ENCODE measurements at regions not wholly inside any gene's neighbourhood (a gene's known extent, or its start where the extent isn't known, plus 50 kb on each side); places are given as distances from the start of the nearest gene placed in this dataset.
"Not testable (repeated sequence)": the region's sequence is repeated elsewhere in the genome, so short reads cannot be mapped to it uniquely, and the experiment has no call there.

DNA sequence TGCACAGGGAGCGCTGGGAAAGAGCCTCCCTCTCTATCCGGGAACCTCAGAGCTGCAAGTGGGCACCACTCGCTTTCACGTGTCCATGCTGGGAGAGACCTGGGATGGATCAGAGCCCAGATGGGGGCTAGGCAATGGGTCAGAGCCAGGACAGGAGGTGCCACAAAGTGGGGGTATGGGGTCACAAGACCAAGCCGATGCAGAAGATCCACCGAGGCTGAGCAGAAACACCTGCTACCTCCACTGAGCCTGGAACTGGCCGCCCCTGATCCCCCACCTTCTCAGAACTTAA, 180.9 kb upstream of the SFSWAP start:
- DNase-seq, result no peak

DNA sequence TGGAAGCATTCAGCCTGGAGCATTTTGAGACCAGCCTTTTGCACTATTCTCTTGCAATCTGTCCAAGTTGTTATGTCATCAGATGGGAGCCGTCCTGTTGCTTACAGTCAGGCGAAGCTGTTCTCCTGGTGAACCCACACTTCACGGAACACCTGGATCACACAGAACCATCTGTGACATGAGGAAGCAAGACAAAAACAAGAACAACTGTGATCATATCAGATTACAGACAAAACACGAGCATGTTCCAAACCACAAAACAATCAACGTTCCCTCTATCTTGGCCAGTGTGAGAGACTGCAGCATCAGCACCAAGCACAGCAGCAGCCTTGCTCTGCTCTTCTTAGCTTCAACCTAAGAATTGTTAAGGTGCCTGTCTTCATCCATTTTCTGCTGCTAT, 180.5 kb upstream of the SFSWAP start:
- no peak for DNase-seq

DNA sequence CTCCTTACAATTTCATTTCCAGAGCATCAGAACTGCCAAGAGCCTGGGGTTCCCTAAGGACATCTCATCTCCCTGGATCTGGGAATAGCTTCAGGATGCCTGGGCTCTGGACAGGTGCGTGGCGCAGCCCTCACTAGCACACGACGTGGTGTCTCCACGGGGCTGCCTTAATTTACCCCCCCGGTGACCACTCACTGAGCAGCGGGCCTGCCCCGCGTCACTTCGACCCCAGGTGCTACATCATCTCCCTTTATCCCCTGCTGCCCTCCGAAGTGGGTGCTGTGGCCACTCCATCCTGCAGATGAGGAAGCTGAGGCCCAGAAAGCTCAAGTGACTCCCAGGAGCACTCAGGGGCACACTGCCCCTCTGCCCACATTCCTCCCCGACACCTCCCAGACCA, 177.8 kb upstream of the SFSWAP start:
- DNase-seq, result no peak

DNA sequence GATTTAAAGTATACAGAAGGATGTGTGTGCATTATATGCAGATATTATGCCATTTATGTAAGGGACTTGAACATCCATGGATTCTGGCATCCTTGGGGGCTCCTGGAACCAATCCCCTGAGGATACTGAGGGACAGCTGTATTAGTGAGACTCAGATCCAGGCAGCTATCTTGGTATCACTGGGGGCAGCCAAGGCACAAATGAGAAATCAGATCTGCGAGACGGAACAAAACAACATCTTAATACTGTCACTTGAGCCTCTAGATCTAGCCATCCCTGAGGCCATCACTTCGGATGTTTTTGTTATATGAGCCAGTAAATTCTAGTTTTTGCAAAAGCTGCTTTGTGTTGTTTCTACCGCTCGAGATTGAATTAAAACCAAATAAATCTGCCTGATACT, 175.1 kb upstream of the SFSWAP start:
- no peak for DNase-seq

DNA sequence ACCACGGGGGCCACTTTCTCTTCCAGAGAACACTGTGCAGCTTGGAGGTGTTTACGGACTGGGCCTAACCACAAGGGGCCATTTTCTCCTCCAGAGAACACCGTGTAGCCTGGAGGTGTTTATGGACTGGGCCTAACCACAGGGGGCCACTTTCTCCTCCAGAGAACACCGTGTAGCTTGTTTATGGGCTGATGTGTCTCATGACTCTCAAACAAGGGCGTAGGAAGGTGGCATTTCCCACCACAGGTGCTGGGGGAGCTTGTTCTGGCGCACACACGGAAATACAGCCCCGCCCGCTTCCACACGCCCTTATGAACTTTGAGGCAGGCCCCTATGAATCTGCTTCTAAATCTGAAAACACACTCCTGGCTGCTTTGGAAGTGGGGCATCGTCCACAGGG, 174.6 kb upstream of the SFSWAP start:
- DNase-seq, result no peak

DNA sequence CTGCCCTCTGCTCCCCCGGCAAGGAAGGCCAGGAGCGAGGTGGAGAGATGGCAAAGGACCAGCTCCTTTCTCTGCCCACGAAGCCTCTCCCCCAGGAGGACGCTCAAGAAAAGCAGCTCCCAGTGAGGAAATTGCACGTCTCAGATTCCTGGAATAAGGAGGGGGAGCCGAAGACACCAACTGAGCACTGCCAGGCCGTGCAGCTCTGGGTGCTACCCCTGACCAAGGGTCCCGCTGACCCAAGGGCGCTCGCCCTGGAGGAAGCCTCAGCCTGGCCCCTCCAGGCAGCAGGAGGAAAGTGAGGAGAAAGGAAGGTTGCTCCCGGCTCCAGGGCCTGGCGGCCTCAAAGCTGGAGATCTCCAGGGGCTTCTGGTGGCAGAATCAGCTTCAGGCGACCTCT, 174.1 kb upstream of the SFSWAP start:
- no peak for DNase-seq

DNA sequence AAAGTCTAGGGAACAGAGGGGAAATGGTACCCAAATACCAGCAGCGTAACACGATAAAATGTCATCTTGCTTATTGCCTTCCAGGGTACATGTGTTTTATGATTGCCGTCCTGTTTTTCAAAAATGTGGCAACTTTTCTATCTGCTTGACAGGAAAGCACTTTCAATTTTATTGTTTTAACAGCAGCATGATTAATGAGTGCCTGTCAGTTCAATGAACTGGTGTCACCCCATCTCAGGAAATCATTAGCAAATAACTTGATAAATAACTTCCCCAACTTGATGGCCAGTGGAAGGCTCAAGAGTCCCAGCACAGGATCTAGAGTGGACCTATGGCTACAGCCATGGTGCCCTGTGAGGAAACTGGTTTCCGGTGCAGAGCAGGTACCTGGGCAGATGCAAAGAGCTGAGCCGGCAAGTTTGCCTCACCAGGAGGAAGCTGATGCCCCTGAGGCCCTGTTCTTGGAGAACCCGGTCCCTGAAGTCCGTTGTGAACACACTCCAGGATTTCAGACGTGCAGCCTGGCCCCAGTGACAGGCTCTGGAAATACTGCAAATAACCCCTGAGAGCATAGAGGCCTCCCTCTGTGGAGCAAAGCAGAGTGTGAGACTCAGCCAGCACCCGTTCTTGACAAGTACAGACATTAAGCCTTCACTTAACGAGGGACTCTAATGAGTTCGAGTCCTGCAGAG, 173.5 kb upstream of the SFSWAP start:
- no peak for DNase-seq

DNA sequence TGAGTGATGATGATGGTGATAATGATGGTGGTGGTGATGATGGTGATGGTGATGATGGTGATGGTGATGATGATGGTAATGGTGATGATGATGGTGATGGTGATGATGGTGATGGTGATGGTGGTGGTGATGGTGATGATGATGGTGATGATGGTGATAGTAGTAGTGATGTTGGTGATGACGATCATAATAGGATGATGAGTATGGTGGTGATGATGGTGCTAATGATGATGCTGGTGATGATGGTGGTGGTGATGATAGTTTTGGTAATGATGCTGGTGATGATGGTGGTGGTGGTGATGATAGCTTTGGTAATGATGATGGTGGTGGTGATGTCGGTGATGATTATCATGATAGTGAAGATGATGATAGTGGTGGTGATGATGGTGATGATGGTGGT, 171.5 kb upstream of the SFSWAP start:
- DNase-seq, result no peak

DNA sequence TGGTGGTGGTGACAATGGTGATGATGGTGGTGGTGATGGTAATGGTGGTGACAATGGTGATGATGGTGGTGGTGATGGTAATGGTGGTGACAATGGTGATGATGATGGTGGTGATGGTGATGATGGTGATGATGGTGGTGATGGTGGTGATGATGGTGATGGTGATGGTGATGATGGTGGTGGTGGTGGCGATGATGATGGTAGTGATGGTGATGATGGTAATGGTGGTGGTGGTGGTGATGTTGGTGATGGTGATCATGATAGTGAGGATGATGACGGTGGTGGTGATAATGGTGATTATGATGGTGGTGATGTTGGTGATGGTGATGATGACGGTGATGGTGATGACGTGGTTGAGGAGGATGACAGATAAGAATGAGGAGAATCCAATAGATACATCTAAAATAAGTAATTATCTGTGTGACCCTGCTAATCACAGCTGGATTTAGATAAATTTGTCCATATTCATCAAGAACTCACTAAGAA, 170.7 kb upstream of the SFSWAP start:
- DNase-seq, result no peak

DNA sequence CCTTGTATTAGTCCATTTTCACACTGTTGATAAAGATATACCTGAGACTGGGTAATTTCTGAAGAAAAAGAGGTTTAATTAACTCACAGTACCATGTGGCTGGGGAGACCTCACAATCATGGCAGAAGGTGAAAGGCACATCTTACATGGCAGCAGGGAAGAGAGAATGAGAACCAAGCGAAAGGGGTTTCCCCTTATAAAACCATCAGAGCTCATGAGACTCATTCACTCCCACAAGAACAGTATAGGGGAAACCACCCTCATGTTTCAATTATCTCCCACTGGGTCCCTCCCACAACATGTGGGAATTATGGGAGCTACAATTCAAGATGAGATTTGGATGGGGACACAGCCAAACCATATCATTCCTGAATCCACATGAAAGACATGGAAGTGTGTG, 169.4 kb upstream of the SFSWAP start:
- not testable (repeated sequence) for DNase-seq

DNA sequence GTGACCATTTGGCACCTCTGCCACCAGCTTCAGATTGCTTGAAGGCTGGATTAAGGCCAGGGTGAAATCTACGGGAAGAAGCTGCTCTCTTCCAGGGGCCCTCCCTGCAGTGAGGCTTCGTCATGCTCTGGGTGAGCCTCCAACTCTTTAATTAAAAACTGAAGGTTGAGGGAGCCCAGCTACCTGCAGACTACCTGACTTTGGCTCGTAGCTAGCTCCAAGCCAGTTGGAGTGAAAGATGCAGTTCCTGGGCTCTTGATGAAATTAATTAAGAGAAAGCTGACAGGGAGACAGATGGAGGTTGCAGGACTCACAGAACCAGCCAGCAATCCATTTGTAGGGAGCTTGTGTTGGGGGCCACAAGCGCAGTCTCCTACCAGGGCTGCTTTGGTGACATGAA, 168.5 kb upstream of the SFSWAP start:
- DNase-seq, result no peak

DNA sequence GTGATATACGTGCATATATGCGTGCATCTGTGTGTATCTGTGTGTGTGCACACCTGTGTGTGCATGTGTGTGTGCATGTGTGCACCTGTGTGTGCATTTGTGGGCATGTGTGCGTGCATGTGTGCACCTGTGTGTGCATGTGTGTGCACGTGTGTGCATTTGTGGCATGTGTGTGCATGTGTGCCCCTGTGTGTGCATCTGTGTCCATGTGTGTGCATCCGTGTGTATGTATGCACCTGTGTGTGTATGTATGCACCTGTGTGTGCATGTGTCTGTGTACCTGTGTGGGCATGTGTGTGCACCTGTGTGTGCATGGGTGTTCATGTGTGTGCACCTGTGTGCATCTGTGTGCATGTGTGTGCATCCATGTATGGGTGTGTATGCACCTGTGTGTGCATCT, 167.8 kb upstream of the SFSWAP start:
- DNase-seq, result no peak

DNA sequence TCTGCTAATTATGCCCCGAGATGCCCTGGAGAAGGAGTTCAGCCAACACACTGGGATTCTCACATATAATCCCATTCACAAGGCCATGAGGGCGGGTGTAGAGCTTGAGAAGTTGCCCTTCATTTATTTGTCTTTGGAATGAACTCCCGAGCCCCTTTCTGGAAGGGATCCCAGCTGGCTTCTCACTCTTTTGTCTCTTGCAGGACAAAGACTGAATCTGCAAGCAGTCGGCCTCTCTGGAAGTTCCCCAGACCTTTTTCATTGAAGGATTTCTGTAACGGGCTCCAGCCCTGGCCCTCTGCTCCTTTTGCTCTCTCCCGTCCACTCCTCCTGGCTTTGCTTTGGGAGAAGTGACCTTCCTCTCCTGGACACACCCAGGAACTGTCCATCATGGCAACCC, 163.3 kb upstream of the SFSWAP start:
- no peak for DNase-seq

DNA sequence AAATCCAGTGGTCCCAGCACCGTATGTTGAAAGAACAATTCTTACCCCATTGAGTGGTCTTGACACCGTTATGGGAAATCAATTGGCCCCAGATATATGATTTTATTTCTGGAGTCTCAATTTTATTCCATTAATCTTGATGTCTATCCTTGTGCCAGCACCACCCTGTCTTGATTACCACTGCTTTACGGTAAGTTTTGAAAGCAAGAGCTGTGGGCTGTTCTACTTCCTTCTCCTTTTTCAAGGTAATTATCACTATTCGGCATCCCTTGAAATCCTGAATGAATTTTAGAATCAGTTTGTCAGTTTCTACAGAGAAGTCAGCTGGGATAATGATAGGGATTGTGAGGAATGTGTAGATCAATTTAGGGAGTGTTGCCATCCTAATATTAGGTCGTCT, 160.8 kb upstream of the SFSWAP start:
- no peak for DNase-seq

DNA sequence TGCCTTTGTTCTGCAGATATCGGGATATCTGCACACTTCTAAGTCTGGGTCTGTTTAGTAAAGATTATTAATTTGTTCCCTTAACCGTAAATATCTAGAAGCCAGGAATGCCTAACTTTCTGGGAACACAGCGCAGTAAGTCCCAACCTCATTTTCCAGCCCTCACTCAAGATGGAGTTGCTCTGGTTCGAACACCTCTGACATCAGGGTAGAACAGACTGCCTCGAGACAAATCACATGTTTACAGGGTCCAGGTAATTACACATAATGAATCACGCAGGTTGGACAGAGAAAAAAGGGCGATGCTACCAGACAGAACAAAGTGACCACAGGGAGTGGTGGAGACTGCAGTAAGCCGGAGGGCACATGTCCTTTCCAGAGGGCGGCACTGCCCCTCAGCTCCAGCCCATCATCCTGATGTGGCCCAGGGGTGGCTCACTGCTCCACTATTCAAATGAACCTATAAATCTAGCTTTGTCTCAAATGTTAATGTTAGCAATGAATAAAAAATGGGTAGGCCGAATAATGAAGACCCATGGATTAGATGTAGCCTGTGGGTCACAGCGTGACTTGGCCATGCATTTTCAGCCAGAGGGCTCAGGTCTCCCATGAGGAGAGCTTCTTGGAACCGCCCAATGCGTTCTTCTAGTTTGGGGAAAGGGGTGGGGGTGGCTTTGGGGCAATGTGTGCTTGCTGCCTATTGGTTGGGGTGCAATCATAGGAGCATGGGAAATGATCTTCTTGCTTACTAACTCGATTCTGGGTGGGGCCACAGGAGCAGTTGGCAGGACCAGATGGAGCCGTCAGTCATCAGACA, 159.0 kb upstream of the SFSWAP start:
- DNase-seq, result no peak

DNA sequence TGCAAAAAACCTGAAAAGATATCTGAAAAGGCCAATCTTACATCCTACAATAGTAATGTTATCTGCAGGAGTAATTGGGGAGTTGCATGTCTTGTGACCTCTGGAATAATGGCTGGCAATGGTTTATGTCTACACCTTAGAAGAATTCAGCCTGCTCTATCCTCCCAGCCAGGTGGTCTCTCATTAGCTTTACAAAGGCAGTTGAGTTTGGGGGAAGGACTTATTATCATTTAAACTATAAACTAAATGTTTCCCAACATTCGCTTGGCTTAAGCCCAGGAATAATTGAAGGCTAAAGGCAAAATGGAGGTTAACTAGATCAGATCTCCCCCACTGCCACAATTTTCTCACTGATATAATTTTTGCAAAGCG, 158.4 kb upstream of the SFSWAP start:
- no peak for DNase-seq

DNA sequence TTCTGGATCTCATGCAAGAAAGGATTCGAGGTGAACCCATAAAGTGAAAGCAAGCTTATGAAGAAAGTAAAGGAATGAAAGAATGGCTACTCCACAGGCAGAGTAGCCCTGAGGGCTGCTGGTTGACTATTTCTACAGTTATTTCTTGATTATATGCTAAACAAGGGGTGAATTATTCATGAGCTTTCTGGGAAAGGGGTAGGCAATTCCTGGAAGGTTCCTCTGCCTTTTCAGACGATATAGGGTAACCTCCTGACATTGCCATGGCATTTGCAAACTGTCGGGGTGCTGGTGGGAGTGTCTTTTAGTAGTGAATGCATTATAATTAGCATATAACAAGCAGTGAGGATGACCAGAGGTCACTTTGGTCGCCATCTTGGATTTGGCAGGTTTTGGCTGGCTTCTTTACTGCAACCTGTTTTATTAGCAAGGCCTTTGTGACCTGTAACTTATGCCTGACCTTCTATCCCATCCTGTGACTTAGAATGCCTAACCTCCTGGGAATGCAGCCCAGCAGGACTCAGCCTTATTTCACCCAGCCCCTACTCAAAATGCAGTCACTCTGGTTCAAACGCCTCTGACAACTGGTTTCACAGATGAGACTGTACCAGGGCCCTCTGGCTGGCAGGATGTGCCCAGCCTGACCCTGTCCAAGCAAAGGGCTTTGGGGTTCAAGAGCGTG, 157.7 kb upstream of the SFSWAP start:
- DNase-seq, result no peak

DNA sequence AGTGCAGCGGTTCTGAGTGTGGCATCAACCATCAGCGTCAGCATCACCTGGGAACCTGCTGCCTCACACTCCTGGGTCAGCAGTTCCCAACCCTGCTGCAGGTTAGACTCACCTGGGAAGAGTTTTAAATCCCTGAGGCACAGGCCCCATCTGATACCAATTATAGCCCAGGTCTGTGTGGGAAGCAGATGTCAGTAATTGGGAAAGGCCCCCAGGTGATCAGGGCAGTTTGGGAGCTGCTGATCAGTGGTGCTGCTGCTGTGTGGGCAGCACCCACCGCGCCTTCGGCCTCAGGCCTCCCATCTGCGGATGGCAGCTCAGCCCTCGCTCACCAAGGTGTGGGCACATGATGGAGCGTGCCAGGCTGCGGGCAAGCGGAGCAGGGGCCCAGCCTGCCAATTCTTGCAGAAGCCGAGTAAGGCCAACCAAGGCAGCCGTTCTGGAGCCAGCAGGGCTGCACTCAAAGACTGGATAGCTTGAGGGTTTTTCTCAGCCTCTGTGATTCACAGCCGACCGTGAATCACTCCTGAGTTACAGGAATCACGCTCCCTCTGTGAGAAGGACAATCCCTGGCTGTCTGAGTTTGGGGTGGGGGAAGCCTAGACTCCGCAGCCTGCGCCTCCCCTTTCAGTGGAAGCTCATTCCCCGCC, 155.6 kb upstream of the SFSWAP start:
- no peak for DNase-seq

DNA sequence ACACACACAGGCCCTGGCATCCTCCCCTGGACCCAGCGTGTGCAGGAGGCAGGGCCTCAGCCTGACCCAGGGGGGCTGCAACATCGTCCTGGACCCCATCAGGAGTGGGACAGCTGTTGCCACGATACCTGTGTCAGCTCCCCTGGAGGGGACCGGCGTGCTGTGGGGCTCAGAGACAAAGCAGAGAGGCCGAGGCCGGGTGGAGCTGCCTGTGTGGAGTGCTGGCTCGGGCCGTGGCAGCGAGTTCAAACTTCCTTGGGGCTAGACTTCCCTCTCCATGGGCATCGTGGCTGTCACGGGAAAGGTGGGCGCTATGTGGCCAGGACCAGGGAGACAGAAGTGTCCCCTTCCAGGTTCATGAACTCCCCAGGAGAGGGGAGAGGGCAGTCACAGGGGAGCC, 155.0 kb upstream of the SFSWAP start:
- DNase-seq, result no peak

DNA sequence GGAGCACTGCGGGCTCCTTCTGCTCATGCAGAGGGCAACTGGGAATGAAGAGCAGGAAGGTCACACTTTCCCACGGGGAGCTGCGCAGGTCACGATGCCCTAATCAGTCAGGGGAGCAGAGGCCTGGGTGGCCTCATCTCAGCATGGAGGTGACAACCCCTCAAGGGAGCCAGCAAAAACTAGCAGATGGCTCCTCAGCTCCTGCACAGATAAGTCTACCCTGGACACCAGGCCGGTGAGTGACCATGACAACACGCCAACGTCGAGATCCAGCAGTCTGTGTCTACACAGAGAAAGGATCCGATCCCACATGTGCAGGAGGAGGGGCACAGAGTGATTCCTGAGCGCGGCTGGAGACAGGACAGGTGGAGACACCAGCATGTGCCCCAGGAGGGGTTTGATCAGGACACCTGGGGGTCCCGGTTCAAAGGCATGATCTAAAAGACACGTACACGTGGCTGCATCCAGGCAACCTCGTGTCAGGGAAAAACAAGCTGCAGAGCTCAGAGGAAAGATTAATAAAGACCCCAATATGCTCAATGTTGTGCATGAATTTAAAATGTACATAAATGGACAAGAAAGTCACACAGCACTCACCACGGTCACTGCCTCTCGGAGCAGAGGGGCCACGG, 153.7 kb upstream of the SFSWAP start:
- DNase-seq, result no peak

DNA sequence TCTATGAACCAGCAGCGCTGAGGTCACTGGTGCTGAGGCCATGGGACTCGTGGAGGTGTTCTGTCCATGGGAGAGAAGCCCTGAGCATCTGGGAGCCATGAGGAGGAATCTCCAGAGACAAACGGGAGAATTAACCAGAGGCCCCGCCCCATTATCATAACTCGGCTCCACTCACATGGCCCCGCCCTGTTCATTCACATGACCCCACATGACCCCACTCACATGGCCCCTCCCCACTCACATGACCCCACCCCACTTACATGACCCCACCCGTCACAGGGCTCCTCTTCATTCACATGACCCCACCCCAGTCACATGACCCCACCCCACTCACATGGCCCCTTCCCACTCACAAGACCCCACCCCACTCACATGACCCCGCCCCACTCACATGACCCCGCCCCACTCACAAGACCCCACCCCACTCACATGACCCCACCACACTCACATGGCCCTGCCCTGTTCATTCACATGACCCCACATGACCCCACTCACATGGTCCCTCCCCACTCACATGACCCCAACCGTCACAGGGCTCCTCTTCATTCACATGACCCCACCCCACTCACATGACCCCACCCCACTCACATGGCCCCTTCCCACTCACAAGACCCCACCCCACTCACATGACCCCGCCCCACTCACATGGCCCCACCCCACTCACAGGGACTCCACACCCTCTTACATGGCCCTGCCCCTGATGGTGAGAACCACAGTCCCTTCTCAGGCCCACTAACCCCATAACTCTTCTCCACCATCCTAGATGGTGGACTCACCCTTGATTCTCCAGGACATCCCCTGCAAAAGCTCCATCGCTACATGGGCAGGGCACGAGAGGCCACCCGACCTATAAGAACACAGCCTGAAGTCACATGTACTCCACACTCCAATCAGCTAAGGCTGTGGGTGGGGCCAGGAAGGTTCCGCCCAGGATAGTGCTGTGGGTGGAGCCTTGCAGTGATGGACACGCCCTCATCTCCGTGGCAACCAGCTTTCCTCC, 151.1 kb upstream of the SFSWAP start:
- DNase-seq, result no peak

DNA sequence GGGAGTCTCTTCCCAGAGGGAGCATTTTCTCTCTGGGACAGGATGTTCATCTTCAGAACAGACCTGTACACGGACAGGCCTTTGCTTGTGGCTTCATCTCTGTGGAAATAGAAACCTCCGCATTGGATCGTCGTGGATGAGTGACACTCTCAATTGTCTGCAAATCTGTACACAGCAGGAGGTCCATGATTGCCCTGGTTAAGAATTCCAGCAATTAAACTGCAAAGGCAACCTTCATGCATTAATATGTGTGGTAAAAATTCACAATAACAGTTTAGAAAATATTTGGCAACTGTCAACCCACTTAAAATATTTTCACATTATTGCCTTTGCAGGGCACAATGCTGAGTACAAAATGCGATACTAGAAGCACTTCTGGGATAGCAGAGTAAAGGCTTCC, 149.8 kb upstream of the SFSWAP start:
- DNase-seq, result no peak
